DMS79 treated with DMSO at 0.1 percent for 48 hours (cell line): ENCODE measurements at regions not wholly inside any gene's neighbourhood (a gene's known extent, or its start where the extent isn't known, plus 50 kb on each side); places are given as distances from the start of the nearest gene placed in this dataset.

Experiments used
- DNase-seq: peaks from one replicate; lab custom pipeline; 2025; lab: John Stamatoyannopoulos, UW

DNA sequence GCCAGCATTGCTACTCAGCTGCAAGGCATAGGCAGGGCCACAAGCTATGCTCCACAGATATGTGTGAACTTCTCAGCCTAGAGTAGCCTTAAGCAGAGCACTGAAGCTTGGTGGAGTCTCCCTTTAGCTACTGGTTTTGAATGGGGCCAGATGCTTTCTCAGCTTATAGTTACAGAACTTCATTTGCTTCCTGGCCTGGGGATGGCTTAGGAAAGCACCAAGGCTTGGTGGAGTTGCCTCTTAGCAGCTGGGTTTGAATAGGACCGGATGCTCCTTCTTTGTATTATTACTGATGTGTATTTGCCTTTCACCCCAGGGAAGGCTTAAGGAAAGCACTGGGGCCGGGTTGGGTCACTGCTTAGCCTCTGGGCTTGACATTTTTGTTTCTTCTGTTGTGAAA lies 497.8 kb upstream of the SEMA6A start:
- no peak for DNase-seq

GRCh38 chr5:117065800-117066199 lies 491.2 kb upstream of the SEMA6A start:
- DNase-seq: no peak

GRCh38 chr5:117065161-117065560 lies 490.5 kb upstream of the SEMA6A start:
- no peak for DNase-seq

DNA sequence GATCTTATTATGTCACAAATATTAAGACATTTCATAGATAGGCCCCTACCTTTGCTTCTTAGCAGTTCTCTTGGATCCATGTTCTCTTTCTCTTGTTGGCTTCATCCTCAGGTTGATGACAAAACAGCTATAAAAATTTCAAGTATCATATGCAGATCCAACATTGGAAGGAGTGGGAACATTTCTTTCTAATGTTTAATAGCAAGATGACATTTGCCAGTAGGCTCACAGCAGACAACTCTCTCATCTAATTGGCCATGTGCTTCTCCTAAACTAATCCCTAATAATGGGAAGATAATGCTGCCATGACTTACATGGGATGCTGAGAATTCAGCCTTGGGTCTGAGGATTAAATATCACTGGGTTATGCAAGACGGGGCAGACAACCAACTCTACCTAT lies 485.5 kb upstream of the SEMA6A start:
- no peak for DNase-seq

DNA sequence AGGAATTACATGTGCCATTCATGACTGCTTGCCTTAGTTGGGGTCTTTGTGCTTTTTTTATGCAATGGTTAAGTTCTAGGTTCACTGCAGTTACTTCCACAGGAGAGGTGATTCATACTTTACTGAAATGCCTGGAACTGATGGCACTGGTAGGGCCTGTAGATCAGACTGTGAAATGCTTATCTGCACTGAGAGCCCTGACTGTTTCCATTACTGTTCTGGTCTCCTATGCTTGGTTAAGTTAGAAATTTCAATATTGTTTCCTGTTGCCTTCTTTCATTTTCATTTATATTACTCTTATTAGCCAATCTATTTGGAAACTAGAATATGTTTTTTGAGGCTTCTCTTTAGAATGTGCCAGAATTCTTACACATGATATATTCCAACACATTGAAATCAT lies 484.1 kb upstream of the SEMA6A start:
- no peak for DNase-seq

DNA sequence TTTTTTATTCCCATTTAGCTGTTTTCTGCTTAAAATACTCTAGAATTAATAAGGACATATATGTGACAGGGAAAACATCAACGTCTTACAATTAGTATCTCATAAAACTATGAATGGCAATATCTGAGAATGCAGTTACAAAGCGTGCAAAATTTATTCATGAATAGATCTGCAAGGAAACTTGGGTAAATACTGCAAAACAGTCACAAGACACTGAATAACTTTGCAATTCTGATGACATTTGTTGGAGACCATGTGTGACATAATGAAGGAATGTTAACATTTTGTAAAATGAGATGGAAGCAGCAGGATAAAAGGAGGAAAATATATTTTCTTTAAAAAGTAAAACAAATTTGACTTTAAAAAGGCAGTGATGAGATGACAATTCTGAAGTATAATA lies 480.9 kb upstream of the SEMA6A start:
- no peak for DNase-seq

GRCh38 chr5:117054911-117055310 lies 480.3 kb upstream of the SEMA6A start:
- peak; percentile 65 for DNase-seq

DNA sequence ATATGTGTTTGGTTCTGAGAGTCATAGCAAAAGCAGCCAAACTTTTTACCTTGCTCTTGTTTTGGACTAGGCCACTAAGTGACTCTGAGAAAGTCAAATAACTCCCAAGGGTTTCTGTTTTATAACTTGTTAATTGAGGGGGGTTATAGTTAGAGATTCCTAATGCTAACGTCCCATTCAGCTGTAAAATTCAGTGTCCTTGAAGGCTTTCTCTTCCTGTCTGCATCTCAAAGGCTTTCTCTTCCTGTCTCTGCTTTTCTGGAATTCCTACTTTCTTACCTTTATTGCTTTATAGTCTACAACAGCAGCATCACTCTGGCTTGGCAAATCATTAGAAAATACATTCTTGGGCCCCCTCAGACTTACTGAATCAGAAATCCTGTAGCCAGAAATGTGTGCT lies 479.5 kb upstream of the SEMA6A start:
- no peak for DNase-seq

DNA sequence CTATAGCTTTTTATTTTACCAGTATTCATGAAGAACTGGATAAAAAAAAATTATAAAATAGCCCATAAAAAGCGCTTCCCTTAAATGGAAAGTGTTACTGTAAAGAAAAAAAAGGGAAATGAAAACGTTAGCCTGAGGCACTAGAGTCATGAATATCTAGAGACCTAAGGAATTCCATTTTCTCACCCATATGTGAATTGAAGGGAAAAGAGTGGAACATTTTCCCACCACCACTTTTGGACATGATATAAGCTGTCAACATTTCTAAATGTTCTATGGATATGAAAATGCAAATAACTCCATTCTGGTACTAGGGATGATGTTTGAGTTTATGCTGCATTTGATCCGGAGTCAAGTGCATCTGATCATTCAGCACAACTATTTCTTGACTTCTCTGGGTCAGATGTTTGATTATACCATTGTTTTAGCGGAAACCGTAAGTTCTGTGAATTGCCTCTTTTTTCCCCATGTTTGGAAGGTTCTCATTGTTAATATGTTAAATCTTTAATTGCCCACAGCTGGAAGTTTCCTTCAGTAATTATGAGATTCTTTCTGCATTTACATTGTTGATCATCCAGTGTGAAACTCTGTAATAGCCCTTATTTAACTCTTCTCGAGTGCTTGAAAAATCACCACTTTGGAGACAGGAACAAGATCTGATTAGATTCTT lies 467.4 kb upstream of the SEMA6A start:
- DNase-seq: no peak

- DNase-seq: no peak
Measured at GRCh38 chr5:117039035-117039434, 464.4 kb upstream of the SEMA6A start.

GRCh38 chr5:117027384-117027783 lies 452.8 kb upstream of the SEMA6A start:
- no peak for DNase-seq

DNA sequence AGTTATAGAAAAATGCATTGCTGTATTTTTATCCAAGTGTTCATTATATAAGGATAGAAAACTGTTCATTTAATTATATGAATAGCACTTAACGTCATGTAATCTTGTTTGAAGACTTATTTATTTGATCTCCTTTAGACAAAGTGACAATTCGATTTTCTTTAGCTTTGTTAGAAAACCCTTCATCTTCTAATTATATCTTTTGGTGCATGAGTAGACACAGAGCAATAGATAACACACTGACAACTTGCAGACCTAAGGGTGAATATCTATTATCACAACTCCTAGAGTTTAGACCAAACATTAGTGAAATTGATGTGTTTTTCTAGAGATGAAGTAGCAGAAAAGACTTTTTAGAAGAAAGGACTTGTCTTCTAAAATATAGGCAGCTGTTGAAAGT lies 446.4 kb upstream of the SEMA6A start:
- DNase-seq: no peak

DNA sequence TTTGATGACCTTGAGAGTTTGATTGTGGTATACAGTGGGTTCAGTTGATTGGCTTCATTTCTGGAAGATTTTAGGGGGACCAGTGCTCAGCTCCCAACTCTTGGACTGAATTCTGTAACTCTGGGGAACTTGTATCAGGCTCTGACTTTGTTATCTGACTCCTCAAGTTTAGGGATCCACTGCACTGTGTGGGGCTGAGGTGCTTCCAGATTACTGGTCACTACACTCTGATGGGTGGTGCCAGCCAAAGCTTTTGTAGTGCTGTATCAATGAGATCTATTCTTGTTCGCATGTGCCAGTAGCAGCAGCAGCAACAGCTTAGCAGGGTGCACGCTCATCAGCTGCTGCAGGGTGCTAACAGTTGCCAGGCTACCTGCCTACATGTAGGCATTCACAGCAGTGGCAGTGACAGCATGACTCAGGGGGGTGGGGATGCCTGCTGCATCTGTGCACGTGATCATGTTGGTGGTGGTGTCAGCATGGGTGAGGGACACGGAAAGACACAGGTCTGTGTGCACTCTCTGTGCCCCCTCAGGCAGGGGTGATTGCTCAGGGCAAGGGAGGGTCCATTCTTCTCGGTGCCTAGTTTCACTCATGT lies 438.8 kb upstream of the SEMA6A start:
- no peak for DNase-seq

- no peak for DNase-seq
Measured at GRCh38 chr5:117010574-117010973, 436.0 kb upstream of the SEMA6A start.

GRCh38 chr5:116998024-116998423 lies 423.4 kb upstream of the SEMA6A start:
- DNase-seq: no peak

GRCh38 chr5:116992681-116993080 lies 418.1 kb upstream of the SEMA6A start:
- DNase-seq: no peak

DNA sequence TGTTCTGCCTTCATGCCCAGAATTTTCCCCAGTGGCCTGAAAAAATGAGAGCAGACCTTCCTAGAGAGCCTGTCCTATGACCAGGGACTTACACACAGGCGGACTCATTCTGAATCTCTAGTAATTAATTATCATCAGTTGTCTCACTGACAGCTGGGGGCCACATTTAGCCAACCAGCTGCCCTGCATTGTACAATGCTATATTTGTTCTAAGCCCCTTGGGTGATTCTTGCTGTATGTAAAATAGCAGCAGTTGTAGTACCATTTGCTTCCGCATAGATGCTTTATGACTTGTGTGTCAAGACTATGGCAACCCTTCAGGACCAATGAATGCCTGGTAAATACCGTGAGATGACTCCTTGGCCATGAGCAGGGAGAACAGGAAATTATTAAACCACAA lies 415.4 kb upstream of the SEMA6A start:
- no peak for DNase-seq

GRCh38 chr5:116982035-116982434 lies 407.4 kb upstream of the SEMA6A start:
- no peak for DNase-seq

DNA sequence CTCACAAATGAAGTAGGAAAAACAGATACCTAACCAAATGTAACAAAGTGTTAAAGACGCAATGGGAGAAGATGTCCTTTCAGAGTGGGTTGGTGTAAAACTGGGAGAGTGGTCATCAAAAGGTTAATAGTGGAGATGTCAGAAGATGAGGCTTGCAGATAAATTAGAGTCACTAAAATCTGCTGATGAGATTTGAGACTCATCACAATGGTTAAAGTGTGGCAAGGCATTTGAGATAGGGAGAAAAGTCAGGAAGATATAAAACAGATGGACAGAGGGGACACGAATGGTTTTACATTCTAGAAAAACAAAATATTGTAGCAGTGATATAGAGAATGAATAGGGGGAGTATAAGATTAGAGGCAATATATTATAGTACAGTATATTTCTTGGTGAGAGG lies 406.0 kb upstream of the SEMA6A start:
- DNase-seq: no peak

DNA sequence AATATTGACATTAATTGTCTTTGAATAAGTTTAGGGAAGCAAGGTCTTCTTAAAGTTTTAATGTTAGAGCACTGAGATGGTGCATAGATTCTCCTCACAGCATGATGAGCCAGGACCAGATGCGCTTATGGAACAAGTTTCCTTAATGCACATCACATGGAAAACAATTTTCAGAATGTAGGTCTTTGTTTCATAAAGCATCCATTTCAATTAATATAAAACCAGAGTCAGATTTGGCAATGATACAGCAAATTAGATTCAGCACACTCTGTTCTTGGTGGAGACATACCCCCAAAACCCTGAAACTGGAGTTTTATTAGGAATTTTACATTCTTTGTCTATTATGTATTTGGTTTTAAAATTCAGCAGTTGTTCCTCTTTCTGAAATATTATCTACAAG lies 402.1 kb upstream of the SEMA6A start:
- no peak for DNase-seq

- no peak for DNase-seq
Measured at GRCh38 chr5:116971131-116971530, 396.5 kb upstream of the SEMA6A start.

DNA sequence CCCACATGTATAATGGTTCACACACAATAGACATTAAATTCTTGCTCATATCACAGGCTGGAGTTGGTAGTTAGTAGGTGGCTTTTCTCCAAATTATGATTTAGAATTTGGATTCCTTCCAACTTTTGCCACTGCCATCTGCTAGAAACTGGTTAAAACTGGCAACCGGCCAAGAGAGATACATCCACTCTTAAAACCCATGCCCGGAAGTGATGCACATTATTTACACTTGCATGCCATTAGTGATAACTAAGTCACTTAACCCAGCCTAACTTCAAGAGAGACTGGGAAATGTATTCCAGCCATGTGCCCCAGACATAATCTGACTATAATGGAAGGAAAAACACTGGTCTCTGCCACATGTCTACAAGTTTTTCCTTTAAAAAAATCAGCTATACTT lies 395.7 kb upstream of the SEMA6A start:
- DNase-seq: peak; percentile 37

DNA sequence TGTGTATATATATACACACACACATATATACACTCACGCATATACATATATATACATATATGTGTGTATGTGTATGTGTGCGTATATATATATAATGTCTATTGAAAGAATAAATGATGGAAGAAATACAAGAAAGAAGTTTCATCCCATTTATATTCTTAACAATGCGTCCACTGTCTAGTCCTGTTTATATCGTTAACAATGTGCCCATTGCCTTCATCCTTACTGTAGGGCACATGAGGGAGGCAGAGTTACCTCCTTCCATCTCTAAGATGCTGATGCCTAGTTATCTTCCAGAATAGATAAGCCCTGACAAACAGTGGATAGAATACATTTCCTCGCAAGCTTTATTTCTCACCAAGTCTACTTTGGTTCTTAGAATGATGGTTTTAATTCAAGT lies 389.8 kb upstream of the SEMA6A start:
- DNase-seq: no peak

GRCh38 chr5:116961021-116961420 lies 386.4 kb upstream of the SEMA6A start:
- no peak for DNase-seq
